HG02938 (cell line): ENCODE measurements at regions not wholly inside any gene's neighbourhood (a gene's known extent, or its start where the extent isn't known, plus 50 kb on each side); places are given as distances from the start of the nearest gene placed in this dataset.

Source experiments
- ATAC-seq: cut with Tn5 transposase; IDR thresholded peaks from one replicate; pipeline ENCODE4 v1.9.1; 2021; ENCODE audit warnings: mild to moderate bottlenecking, moderate library complexity; ENCODE audit not compliant: unreplicated experiment

DNA sequence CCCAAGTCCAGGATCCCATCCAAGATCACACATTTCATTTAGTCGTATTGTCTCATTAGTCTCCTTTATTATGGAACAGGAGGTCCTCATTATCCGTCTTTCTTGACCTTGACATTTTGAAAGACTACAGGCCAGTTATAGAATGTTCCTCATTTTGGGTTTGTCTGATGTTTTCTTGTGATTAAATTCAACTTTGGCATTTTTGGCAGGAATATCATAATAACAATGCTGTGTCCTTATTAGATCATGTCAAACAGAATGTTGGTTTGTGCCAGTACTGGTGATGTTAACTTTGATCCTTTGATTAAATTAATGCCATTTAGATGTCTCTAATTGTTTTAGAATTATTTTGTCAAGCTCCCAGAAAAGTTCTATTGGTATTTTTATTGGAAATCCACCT is 106.5 kb upstream of the FRY start:
- ATAC-seq: no peak

- ATAC-seq: no peak
These were observed 104.3 kb upstream of the FRY start for GRCh38 chr13:31927219-31927653.

GRCh38 chr13:31929031-31929770 is 102.4 kb upstream of the FRY start:
- no peak for ATAC-seq

DNA sequence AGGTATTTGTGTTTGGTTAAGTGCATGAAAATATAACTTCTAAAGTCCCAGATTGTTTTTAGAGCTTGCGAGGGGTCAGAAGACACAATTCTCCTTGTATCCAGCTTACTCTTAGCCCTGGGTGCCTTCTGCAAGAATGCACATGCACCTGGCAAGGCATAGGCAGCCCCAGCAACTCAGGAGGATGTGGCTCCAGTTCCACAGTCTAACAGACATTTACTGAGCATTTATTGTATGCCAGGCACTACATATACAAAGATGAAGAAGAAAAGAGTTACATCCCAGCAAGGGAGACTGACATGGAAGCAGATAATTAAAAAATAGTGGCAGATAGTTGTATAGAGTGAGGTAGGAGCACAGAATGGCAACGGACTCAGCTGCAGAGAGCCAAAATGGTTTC is 101.1 kb upstream of the FRY start:
- ATAC-seq: no peak

GRCh38 chr13:31930901-31931522 is 100.6 kb upstream of the FRY start:
- peak; percentile 100 for ATAC-seq

GRCh38 chr13:31937436-31937835 is 94.1 kb upstream of the FRY start:
- no peak for ATAC-seq

DNA sequence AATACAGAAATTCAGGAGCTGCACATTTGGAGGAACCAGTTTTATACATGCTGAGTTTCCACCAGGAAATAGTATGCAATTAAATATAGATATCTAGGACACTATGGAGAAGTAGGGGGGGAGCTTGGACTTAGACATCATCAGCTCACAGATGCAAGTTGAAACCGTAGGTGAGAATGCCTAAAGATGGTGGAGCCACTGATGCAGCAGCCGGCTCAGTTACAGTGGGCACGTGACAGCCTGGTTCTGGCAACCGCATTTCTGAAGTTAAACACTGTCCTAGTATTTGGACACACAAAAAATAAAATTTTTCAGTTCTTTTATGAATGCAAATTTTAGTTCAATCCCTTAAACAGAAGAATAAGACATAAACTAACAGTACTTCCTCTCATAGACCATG is 91.5 kb upstream of the FRY start:
- no peak for ATAC-seq

GRCh38 chr13:31943591-31943990 is 88.0 kb upstream of the FRY start:
- ATAC-seq: no peak

- ATAC-seq: no peak
These were observed 87.1 kb upstream of the FRY start for GRCh38 chr13:31944262-31945160.

DNA sequence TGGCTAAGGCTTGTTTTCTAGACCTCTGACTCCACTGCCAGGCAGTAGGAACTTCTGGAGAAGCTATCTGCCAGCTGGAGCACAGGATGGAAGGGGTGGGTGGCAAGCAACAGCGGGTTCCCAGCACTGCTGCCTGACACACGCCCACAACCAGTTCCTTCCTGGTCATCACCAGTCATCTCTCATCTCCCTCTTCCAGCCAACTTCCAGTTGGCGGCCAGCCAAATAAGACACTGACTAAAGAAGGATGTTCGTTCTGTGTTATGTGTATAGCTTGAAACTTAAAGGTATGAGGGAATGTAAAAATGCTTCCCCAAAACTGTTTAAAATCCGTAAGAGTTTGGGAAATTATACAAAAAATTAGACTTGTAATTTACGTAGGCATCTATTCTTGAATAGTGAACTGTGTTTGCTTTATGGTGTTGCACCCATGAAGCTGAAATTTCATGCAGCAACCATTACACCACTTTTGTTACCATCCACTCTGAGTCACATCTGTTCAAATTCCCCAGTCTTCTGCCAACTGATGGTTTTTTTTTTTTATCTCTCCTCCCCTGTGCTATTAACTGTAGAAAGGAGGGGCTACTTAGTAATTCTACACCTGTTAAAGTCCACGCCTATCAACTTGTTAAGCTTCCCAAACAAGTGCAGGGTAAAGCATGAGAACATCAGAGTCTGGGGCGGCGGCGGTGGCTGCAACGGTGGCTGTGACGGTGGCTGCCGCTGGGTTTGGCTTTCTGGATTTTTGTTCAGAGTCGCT is 86.2 kb upstream of the FRY start:
- no peak for ATAC-seq

DNA sequence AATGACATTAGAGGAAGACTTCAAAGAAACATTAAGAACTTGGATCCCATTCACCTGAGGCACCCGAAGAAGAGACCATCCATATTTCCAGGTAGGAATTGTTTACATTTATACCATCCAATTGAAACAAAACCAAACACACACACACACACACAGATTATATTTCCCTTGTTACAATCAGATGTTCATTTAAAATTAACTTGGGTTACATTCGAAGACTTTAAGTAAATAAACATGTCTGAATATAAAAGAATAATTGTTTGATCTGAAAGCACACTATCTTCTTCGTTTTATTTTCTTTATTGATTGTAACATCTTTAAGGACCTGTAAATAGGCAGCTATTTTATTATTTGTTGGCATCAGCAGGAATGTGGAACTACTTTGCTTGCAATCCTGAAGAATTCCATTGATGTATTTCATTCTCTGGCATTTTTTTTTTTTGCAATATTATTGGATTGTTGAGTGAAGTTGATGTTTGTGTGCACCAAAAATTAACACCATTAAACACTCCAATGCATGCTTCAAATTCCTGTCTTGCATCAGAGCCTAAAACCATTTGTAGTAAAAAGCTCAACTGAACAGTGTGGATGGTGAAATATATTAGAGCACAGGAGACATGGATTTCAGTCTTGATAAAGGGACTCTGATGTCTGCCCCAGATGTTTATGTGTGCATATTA is 85.3 kb upstream of the FRY start:
- ATAC-seq: no peak

DNA sequence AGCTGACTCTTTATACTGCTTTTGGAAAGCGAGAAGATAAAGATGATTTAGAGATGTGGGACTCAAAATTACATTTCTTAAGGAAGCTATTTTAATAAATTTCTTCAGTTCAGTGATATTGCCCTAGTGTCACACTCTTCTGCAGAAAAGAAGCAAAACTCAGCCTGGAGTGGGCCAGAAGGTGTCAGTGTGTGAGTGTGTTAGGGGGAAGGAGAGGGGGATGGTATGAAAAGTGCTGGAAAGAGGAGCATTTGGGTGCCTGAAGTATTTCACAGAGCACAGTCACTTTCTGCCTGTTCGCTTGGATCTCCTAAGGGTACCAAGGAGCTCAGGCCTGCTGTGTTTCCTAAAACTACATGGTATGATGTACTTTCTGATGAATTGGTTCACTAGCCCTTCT is 84.5 kb upstream of the FRY start:
- no peak for ATAC-seq

- no peak for ATAC-seq
These were observed 84.1 kb upstream of the FRY start for GRCh38 chr13:31947506-31947905.

DNA sequence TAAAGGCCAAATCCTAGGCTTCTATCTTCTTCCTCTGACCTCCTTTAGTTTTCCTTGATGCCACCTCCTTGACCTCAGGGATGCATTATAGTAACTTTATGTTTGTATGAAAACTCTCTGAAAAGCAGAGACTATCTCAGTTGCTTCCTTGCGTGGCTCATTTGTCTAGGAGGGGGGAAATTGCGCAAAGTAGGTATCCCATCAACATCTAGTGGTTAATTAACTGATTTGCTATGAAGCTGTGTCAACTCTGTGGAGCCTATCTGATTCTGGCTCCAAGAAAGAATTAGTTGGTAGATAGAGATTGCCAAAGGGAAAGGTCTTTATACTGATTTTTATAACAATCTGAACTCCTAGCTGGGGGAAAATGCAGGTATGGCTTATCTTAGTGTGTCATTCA is 82.1 kb upstream of the FRY start:
- no peak for ATAC-seq

GRCh38 chr13:31950111-31950815 is 81.3 kb upstream of the FRY start:
- ATAC-seq: no peak

- peak; percentile 93 for ATAC-seq
These were observed 80.3 kb upstream of the FRY start for GRCh38 chr13:31951215-31951678.

GRCh38 chr13:31952641-31953380 is 78.8 kb upstream of the FRY start:
- ATAC-seq: no peak

GRCh38 chr13:31955101-31955500 is 76.5 kb upstream of the FRY start:
- ATAC-seq: no peak

DNA sequence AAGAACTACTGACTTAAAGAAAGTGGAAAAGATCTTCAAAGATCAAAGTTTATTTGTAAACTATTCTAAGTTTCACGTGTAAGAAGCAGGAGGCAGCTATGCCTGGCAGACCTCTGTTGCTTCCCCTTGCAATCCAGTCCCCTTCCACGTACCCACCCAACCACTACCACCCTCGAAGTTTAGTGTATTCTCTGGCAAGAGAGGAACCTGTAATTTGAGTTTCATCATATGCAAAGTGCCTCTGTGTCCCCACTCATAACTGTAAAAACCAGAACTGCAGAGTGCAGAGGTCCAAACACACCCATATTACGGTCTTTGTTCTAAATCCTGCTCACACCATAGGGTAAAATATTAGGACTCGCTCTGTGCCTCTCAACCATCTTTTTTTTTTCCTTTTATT is 75.8 kb upstream of the FRY start:
- ATAC-seq: no peak
